DMS114 treated with DMSO at 0.1 percent for 48 hours (cell line): ENCODE measurements at regions not wholly inside any gene's neighbourhood (a gene's known extent, or its start where the extent isn't known, plus 50 kb on each side); places are given as distances from the start of the nearest gene placed in this dataset.
"Not testable (repeated sequence)": the region's sequence is repeated elsewhere in the genome, so short reads cannot be mapped to it uniquely, and the experiment has no call there.

Source experiments
- DNase-seq: peaks from one replicate; lab custom pipeline; 2025; ENCODE audit not compliant: unreplicated experiment; lab: John Stamatoyannopoulos, UW

- no peak for DNase-seq
Measured at GRCh38 chr13:111411919-111412650, 91.6 kb downstream of the TEX29 start.

DNA sequence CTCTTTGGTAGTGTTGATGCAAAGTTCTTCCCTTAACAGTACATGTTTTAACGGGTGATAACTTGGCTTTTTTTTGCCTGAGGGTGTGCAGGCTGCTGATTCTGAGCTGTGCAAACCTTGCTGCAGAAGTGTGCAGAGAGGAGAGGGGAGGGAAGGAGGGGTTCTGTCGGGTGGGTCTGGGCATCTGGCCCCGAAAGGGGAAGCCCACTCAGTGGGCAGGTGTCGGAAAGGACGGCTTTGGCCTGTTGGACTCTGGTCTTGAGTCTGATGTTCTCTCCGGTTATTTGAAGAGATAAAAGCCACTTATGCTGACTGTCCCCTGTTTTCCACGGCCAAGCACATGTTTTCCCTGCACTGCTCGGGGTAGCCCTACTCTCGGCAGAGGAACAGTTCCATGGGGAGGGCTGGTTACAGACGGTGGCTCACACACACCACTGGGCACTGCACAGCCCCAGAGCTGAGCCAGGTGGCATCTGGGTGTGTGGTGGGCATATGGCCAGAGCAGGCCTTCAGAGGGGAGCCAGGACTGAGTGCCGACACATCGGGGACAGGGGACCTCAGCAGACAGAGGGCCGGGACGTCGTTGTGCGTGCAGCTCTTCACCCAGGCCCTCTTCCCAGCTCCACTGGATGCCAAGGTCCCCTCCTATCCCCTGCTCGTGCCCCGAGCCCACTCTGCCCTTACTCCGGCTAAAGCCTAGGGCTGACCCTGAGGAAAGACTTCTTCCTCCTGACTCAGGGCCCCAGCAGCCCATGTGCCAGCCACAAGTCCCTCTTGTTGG is 93.2 kb downstream of the TEX29 start:
- no peak for DNase-seq

DNA sequence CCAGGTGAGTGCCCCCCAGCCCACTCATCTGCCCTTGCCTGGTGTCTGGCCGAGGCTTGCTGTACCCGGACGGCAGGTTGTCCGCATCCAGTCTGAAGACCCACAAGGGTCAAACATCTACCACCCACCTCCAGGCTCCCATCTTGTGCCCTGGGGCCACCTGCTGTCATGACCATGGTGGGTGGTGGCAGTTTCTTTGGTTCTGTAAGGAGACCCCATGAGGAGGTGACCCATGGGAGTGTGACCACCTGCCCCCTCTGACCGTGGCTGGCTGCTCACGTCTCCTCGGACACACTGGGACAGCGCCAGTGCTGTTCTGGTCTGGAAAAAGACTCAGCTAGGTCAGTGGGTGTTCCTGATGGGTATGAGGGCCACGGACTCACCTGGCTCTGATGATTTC is 93.9 kb downstream of the TEX29 start:
- no peak for DNase-seq

- no peak for DNase-seq
Measured at GRCh38 chr13:111415246-111415645, 94.8 kb downstream of the TEX29 start.

- no peak for DNase-seq
Measured at GRCh38 chr13:111415765-111416164, 95.3 kb downstream of the TEX29 start.

DNA sequence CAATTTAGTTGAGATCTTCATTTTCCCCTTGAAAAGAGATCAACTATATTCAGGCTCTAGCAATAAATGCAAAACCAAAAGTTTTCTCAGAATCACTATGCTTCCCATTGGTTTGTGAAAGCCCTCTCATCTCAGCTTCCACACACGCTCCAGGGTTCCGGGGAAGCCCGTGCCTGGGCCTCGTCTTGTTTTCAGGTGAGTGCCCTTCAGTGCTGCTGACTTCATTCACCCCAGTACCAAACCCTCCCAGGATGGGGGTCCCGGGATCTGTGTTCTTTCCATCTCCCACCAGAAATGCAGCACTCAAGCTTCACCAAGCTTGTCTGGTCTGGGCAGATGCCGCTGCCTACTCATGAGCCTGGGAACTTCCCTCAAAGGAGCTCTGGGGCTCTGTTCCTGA is 97.7 kb downstream of the TEX29 start:
- DNase-seq, result no peak

DNA sequence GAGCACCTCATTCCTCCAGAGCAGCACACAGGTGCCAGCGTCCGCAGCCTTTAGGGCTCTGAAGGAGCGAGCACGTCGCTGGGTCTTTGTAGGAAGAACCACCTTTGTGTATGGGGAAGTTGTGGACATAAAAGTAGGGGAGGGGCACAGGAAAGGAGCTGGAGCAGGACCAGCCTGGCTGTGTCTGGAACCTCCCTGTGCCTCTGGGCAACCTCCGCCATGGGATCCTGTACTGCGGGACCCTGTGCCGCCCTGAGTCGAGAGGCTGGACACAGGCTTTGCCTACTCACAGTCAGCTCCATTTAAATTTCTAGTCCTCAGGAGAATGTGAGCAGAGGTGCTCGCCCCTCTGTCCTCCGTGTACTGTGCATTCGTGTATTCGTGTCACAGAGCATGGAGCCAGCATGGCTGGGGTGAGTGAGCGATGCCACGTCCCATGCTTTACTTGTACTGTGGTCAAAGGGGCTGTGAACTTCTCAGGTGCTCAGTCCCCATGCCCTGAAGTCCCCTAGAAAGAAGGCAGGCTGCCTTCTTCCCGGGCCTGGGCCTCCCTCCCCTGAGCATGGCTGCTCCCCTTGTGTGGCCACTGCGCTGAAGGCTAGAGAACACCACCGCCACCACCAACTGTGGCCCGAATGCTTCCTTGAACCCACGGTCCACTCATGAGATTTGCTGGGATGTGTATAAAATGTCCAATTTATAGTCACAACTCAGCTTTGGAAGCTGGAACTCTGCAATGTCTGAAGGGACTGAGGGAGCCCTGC is 99.9 kb downstream of the TEX29 start:
- DNase-seq, result no peak

DNA sequence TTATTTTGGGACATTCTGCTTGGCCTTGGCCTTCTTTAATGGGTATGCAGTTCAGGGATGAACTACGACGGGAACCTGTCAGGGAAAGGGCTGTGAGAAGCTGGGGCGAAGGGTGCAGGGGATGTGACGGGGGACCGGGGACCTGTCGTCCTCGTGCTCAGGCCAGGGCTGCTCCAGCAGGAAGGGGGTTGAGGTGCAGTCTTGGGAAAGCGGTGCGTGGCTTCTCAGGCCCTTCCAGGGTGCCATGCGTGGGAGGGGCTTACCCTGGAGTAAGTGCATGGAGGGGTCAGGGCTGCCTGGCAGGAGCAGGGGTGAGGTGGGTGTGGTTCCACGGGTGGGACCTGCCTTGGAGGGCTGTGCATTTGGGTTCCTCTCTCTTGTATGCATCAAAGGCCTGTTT is 100.8 kb downstream of the TEX29 start:
- DNase-seq, result no peak

DNA sequence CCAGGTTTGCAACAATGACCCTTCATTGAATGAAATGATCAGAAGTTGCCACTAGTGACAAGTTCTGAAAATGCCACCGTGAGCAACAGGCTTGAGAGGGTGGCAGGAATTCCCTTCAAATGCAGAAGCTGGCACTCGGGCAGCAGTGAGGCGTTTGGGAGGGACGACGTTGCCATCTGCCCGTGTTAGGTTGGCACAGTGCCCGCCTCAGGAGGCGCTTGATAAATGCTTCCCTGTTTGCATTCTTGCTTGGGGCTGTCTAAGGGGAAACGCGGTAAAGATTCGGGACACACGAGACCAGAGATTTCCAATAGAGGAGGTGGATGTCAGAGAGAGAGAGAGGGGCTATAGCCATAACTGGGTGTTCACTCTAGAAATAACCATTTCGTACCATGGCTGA is 101.9 kb downstream of the TEX29 start:
- DNase-seq, result no peak

DNA sequence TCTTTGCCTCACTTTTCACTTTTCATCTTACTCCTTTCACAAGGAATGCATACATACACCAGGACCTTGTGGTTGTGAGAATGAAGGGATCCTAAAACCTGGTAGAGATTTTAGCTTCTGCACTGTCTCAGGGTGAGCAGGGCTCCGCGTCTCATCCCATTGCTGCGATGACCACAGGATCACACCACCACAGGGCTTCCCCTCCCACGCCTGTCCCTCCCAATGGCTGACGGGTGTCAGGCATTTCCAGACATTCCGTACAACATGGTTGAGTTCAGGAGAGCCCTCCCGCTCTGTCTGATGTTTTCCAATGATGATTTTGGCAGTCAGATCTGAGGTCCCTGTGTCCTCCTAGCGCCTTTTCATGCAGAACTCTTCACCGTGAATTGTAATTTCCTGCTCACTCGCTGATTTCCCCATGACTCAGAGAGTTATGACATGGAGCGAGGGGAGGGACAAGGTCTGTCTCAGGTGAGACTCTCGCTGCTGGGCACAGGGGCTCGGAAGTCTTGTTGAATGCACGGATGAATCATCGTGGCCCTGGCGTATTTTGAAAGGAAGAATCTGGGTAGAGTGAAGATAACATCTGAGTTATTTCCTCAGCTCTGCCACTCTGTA is 102.8 kb downstream of the TEX29 start:
- DNase-seq, result no peak

- DNase-seq, result no peak
Measured at GRCh38 chr13:111424134-111424533, 103.7 kb downstream of the TEX29 start.

DNA sequence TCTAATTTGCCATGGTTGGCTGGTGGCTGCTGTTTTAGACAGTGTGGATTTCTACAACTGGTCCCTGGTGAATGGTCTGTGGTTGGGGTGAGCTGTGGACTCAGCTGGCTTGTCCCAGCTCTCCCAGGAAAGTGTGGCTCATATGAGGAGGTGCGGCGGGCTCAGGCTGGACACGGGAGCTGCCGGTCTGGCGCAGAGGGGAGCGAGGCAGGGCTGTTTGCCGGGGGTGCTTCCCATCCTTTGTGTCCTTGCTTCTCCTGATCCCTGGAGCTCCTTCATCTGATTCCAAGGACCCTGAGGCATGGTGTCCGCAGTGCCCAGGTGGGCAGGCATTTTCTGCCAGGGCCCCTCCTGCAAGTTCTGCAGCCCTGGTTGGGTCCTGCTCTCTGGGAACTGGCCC is 104.9 kb downstream of the TEX29 start:
- no peak for DNase-seq

DNA sequence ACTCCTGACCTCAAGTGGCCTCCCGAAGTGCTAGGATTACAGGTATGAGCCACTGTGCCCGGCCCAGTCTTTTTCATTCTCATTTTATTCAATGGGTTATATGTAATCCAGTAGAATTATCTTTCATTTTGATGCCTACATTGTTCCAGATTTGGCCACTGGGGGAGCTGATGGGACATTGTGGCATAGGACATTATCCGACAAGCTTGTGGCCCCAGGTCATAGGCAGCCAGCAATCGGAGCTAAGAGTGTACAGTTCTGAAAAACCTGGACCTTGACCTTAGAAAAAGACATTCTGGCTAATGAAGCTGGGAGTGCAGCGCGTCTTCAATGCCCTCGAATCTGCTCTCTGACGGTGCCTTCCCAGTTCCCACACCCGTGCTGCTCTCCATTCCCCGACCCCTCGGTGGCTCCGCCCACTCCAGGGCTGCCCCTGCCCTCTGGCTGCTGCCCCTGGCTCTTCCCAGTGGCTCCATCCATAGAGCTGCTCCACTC is 108.7 kb downstream of the TEX29 start:
- no peak for DNase-seq

GRCh38 chr13:111431206-111431605 is 110.8 kb downstream of the TEX29 start:
- no peak for DNase-seq

- no peak for DNase-seq
Measured at GRCh38 chr13:111434578-111435159, 114.2 kb downstream of the TEX29 start.

DNA sequence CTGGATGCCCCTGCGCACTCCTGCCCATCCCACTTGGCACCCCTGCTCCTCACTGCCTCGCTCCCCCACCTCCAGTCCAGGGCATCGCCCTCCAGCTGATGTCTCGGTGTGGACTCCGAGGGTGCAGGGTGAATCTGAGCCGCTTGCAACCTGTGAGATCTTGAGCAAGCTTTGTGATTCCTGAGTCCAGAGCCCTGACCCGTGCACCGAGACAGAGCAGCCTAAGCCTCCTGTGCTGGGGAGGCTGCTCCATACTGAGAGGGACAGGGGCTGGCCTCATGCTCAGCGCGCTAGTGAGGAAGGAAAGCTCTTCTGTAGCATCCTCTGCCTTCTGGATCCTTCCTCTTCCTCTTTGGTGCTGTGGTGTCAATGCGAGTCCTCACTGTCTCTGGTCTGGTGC is 116.0 kb downstream of the TEX29 start:
- DNase-seq, result no peak

DNA sequence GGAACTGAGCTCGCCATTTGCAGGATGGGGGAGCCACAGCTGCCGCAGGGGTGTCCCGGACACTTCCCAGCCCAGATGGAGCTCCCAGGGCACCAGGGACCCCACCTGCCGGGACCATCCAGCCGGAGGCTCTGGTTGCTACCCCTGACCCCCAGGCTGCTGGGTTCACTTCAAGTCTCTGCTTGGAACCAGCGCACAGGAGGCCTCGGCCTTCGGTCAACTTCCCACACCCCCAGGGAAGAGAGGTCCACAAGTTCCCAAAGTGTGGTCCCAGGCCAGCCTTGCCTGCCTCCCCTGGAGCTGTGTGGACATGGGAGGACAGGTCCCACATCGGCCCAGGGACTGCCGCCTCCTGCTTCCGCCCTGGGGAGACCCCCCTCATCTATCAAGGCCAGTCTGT is 117.0 kb downstream of the TEX29 start:
- DNase-seq, result no peak

- DNase-seq, result no peak
Measured at GRCh38 chr13:111437856-111438547, 117.6 kb downstream of the TEX29 start.

GRCh38 chr13:111440492-111440891 is 120.0 kb downstream of the TEX29 start:
- not testable (repeated sequence) for DNase-seq

GRCh38 chr13:111443981-111444380 is 123.5 kb downstream of the TEX29 start:
- DNase-seq, result no peak
